Astrocyte of the cerebellum (primary cell): ENCODE measurements at regions not wholly inside any gene's neighbourhood (a gene's known extent, or its start where the extent isn't known, plus 50 kb on each side); places are given as distances from the start of the nearest gene placed in this dataset.
A peak's percentile ranks its signal among the peaks of the same experiment; 100 is the strongest.

Source experiments
- DNase-seq: peaks from one replicate; pipeline ENCODE4 v3.0.0-alpha.2; 2011; ENCODE audit warnings: low read depth
- H3K4me3 ChIP-seq: 2 replicates; pipeline ENCODE4 v1.5.1; 2011; ENCODE audit warnings: mild to moderate bottlenecking, low read depth, low read length, moderate library complexity
- in situ Hi-C: cut with HindIII; loops from 2 replicates; pipeline ENCODE4 v1.10.0; 2017; ENCODE audit warnings: low sequenced_read_pairs
- TF ChIP-seq, protein P1 (sequence below): IDR thresholded peaks from 2 replicates; pipeline ENCODE4 v1.5.1; 2012; ENCODE audit warnings: low read length, low read depth, moderate library complexity, mild to moderate bottlenecking; ENCODE audit errors: missing control alignments

DNA sequence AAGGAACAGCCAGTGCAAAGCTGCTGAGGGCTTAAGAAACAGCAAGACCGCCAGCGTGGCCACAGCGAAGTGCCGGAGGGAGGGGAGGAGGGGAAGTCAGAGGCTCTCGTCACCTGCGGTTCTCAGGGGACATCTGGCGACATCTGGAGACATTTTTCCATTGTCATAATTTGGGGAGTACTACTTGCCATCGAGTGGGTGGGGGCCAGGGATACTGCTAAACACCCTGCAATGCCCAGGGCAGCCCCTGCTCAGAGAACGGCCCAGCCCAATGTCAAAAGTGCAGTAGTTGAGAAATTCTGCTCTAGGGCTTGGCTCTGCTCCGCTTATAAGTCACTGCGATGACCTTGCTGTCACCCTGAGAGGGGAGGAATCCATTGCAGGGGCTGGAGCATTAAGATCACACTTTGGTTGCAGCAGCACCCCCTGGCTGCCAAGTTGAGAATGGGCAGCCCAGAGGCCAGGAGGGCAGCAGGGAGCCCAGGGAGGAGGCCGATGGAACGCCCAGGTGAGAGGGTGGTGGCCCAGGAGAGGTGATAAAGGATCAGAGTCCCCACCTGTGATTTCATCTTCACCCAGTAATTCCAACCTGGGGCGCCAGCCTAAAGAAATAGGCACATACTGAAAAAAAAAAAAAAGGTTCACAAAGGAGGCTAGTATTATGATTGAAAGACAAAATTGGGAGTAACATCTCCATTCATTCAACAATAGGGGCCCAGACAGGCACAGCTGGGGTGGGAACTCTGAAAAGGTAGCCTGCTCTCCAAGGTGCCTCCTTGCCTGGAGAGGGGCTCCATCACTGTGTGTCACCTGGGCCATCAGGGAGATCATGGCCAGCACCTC, 218.2 kb downstream of the BMP7 start:
- no peak overlapping the region for H3K4me3 ChIP-seq
- DNase-seq: no peak
- in situ Hi-C loops: no loop called here
- TF ChIP-seq, protein P1, sequence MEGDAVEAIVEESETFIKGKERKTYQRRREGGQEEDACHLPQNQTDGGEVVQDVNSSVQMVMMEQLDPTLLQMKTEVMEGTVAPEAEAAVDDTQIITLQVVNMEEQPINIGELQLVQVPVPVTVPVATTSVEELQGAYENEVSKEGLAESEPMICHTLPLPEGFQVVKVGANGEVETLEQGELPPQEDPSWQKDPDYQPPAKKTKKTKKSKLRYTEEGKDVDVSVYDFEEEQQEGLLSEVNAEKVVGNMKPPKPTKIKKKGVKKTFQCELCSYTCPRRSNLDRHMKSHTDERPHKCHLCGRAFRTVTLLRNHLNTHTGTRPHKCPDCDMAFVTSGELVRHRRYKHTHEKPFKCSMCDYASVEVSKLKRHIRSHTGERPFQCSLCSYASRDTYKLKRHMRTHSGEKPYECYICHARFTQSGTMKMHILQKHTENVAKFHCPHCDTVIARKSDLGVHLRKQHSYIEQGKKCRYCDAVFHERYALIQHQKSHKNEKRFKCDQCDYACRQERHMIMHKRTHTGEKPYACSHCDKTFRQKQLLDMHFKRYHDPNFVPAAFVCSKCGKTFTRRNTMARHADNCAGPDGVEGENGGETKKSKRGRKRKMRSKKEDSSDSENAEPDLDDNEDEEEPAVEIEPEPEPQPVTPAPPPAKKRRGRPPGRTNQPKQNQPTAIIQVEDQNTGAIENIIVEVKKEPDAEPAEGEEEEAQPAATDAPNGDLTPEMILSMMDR: peak; percentile 58

DNA sequence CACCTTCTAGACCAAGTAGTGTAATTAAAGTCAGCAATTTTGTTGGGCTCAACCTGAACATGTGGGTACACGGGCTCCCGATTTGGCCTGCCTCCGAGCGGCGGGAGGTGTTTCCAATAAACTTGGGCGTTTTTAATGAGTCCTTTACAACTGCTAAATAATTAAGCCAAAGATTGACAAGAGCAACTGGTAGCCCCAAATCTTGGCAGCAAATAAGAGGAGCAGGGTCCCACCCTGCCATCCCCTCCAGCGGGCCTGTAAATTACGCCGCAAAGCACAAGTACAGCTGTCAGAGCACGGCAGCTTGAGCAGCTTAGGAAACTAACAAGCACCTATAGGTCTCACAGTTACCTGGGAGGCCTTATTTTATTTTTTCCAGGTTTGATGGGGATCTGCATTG, 217.1 kb downstream of the BMP7 start:
- TF ChIP-seq, protein P1: no peak
- no peak overlapping the region for H3K4me3 ChIP-seq
- in situ Hi-C loops: no loop called here
- DNase-seq: no peak

DNA sequence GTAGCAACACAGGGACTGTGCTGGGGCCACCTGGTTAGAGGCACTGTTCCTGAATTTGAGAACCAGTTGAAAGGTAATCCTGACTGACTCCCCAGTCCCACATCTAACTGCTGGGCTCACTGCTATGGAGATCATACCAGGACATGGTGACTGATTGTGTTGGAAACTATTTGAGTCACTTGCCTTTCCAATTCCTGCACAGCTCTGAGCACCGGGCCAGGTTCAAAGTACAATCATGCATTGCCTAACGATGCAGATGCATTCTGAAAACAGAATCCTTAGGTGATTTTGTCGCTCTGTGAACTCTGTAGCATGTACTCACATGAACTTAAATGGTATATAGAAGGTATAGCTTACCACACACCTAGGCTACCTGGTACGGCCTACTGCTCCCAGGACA, 215.3 kb downstream of the BMP7 start:
- in situ Hi-C loops: no loop called here
- no peak for DNase-seq
- H3K4me3 ChIP-seq: no peak overlapping the region
- TF ChIP-seq, protein P1: no peak

DNA sequence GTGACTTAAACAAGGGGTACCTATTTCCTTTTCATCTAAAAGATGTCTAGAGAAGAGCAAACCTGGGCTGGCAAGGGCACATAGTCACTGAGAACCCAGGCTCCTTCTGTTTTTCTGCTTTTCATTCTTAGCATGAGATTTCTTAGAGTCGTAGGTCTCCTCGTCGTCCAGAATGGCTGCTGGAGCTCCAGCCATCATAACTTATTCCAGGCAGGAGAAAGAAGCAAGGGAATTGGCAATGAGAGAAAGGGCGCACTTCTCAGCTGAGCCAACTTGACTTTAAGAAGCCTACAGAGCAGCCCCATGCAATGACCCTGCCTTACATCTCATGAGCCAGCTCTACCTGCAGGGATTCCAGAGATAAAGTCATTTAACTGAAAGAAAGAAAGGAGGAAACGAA, 213.4 kb downstream of the BMP7 start:
- H3K4me3 ChIP-seq: no peak overlapping the region
- in situ Hi-C loops: no loop called here
- DNase-seq: no peak
- TF ChIP-seq, protein P1: no peak

DNA sequence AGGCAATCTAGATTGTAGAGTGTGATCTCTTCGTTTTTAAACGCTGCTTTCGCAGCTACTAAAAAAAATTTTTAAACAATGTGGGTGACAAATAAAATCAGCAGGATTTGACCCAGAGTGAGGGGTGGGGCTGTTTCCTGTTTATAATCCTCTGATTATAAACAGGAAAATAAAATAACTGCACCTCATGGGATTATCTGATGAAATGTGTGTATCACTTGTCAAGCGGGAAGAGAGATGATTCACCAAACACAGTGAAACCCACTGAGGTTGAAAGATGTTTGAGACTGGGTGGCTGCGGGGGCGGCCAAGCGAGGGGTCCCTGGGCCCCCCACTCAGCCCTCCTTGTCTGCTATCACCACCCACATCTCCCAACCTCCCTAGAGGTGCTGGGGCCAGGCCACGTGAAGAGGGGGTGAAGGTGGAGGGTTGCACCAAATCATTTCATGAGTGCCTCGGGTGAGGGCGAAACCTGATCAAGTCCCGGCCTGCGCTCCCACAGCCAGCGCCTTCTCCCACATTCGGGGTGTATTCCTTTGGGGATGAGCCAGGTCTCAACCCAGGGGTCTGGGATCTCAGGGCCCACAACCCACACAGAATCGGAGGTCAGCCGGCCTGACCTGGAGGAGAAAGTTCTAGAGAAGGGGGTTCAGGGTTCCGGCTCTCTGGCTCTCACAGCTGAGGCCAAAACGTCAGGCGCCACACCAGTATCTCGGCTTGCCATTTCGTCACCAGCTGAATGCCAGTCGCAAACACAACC, 212.5 kb downstream of the BMP7 start:
- no peak for DNase-seq
- TF ChIP-seq, protein P1: no peak
- no peak overlapping the region for H3K4me3 ChIP-seq
- in situ Hi-C loops: no loop called here

DNA sequence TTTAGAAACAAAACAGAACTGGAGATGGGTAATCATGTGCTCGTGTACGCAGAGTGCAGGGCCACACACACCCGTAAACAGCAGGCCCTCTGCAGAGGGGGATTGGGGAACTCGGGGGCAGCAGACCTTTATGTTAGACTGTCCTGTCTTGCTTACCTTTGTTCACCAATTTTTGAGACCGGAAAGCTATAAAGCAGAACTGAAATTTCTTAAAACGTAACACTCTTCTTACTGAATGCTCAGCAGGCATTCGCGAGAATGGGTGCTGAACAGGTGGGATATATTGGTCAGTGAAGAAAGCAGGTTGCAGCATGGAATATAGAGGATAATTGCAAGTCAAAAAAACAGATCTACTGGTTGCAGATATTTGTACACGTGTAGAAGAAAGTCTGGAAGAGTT, 211.1 kb downstream of the BMP7 start:
- no peak for DNase-seq
- TF ChIP-seq, protein P1: no peak
- in situ Hi-C loops: no loop called here
- no peak overlapping the region for H3K4me3 ChIP-seq
